ENCODE measurements at regions not wholly inside any gene's neighbourhood (a gene's known extent, or its start where the extent isn't known, plus 50 kb on each side); places are given as distances from the start of the nearest gene placed in this dataset.

DNA sequence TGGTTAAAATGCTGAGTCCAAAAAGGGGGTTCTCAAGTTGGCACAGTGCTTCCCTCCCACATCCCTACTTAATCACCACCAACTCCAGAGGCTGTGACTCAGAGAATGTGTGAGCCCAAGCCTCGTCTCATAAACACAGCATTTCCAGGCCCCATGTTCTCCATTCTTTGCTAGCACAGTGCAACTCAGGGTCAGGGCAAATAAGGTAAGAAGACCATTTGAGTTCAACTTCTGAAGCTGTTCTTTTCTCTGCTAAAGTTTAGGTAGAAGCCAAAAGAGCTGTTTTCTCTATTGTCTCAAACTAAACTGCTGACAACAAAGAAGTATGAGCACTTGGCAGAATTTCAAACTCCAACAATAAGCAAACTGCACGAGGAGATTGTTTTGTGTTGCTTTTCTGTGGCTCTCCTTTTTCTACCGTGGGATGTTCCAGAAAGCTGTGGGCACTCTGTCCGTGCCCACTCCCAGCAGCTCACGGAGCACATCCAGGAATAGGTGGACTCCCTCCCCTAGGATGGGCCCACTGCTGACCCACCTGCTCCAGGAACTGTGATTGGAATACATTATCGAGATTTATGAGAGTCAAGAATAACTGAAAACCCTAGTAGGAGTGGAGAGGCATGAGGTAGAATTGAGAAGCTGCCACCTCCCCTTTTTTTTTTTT lies 494.3 kb downstream of the COG6 start:
- peaks cover 0 to 5% (median 3%) of the 10 kb centered on the region in 3 donors for H3K4me1 ChIP-seq (ENCODE audit: control insufficient read depth in 2 of 3, insufficient read depth in 2 of 3, low read depth in 1 of 3, low read length in 3 of 3)
- H3K27me3 ChIP-seq (ENCODE audit: control insufficient read depth, insufficient read depth, low read length), result no peaks in the 10 kb centered on the region
- peak overlapping the region; percentile 9 to 62 for H3K27ac ChIP-seq (ENCODE audit: low read depth in 2 of 2, low read length in 2 of 2)
- no peak overlapping the region for H3K4me3 ChIP-seq (ENCODE audit: low read length in 3 of 3)
- DNase-seq, result peak in 2 of 5 donors; percentile 17 to 65
- H3K9ac ChIP-seq (ENCODE audit: low read length in 3 of 3), result no peak overlapping the region
- no peaks in the 10 kb centered on the region for H3K9me3 ChIP-seq (ENCODE audit: control insufficient read depth in 2 of 3, insufficient read depth in 1 of 3, low read length in 3 of 3)
- FAIRE-seq, result peak; percentile 41
- no peaks in the 10 kb centered on the region for H3K36me3 ChIP-seq (ENCODE audit: control insufficient read depth in 2 of 3, insufficient read depth in 3 of 3, low read length in 3 of 3)
- TF ChIP-seq, protein P1, sequence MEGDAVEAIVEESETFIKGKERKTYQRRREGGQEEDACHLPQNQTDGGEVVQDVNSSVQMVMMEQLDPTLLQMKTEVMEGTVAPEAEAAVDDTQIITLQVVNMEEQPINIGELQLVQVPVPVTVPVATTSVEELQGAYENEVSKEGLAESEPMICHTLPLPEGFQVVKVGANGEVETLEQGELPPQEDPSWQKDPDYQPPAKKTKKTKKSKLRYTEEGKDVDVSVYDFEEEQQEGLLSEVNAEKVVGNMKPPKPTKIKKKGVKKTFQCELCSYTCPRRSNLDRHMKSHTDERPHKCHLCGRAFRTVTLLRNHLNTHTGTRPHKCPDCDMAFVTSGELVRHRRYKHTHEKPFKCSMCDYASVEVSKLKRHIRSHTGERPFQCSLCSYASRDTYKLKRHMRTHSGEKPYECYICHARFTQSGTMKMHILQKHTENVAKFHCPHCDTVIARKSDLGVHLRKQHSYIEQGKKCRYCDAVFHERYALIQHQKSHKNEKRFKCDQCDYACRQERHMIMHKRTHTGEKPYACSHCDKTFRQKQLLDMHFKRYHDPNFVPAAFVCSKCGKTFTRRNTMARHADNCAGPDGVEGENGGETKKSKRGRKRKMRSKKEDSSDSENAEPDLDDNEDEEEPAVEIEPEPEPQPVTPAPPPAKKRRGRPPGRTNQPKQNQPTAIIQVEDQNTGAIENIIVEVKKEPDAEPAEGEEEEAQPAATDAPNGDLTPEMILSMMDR (IDR thresholded peaks at IDR 0.05; ENCODE audit: borderline replicate concordance, extremely low read depth, insufficient read depth), result no peak
- intact Hi-C loops (cut with DNase I), result no loop called here

DNA sequence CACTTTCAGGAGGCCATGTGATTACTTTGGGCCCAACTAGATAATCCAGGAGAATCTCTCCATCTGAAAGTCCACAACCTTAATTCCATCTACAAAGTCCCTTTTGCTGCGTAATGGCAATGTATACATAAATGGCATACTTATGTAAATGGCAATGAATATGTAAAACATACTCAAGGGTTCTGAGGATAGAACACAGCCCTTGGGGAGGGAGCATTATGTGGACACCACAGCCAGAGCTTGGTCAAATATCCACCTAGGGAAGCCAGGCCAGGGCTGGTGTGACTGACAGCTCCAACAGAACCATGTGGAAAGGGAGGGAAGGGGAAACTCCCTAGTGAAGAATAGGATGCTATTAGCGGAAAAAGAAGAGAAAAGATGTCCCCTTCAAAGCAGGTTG lies 496.2 kb downstream of the COG6 start:
- Histone ChIP-seq H3K27ac (ENCODE audit: low read depth in 2 of 2, low read length in 2 of 2) (no peak overlapping the region), H3K36me3 (ENCODE audit: control insufficient read depth in 2 of 3, insufficient read depth in 3 of 3, low read length in 3 of 3) (no peaks in the 10 kb centered on the region), H3K9me3 (ENCODE audit: control insufficient read depth in 2 of 3, insufficient read depth in 1 of 3, low read length in 3 of 3) (no peaks in the 10 kb centered on the region), H3K27me3 (ENCODE audit: control insufficient read depth, insufficient read depth, low read length) (no peaks in the 10 kb centered on the region), H3K9ac (ENCODE audit: low read length in 3 of 3) (no peak overlapping the region), H3K4me3 (ENCODE audit: low read length in 3 of 3) (no peak overlapping the region), H3K4me1 (ENCODE audit: control insufficient read depth in 2 of 3, insufficient read depth in 2 of 3, low read depth in 1 of 3, low read length in 3 of 3) (peaks cover 0 to 5% (median 3%) of the 10 kb centered on the region in 3 donors)
- DNase-seq (no peak), FAIRE-seq (no peak)
- TF ChIP-seq, protein P1 (IDR thresholded peaks at IDR 0.05; ENCODE audit: borderline replicate concordance, extremely low read depth, insufficient read depth), result no peak
- intact Hi-C loops (cut with DNase I), result no loop called here

DNA sequence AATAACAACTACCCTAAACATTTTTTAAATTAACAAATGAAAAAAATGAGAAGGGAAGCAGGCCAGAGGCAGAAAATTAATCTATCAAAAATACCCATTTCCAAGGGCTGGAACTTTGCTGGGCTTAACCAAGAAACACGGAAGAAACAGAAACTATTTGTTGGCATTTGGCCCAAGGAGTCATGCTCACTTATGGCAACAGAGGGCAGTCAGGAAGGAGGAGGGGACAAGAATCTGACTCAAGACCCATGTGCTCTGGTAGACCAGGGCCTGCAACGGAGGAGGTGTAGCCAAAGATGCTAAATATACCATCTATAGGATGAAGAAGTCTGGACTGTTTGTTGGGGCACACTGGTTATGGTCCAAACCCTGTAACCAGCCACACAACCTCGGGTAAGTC lies 496.7 kb downstream of the COG6 start:
- intact Hi-C loops (cut with DNase I), result no loop called here
- no peak for FAIRE-seq
- DNase-seq, result no peak

More for the DNA sequence above, 496.7 kb downstream of the COG6 start:
- no peak overlapping the region for H3K27ac ChIP-seq (ENCODE audit: low read depth in 2 of 2, low read length in 2 of 2)
- no peaks in the 10 kb centered on the region for H3K27me3 ChIP-seq (ENCODE audit: control insufficient read depth, insufficient read depth, low read length)
- no peaks in the 10 kb centered on the region for H3K36me3 ChIP-seq (ENCODE audit: control insufficient read depth in 2 of 3, insufficient read depth in 3 of 3, low read length in 3 of 3)
- no peak overlapping the region for H3K9ac ChIP-seq (ENCODE audit: low read length in 3 of 3)
- H3K9me3 ChIP-seq (ENCODE audit: control insufficient read depth in 2 of 3, insufficient read depth in 1 of 3, low read length in 3 of 3), result no peaks in the 10 kb centered on the region
- TF ChIP-seq, protein P1 (IDR thresholded peaks at IDR 0.05; ENCODE audit: borderline replicate concordance, extremely low read depth, insufficient read depth), result no peak
- no peak overlapping the region for H3K4me3 ChIP-seq (ENCODE audit: low read length in 3 of 3)
- peaks cover 0 to 5% (median 3%) of the 10 kb centered on the region in 3 donors for H3K4me1 ChIP-seq (ENCODE audit: control insufficient read depth in 2 of 3, insufficient read depth in 2 of 3, low read depth in 1 of 3, low read length in 3 of 3)
